ENCODE measurements at regions not wholly inside any gene's neighbourhood (a gene's known extent, or its start where the extent isn't known, plus 50 kb on each side); places are given as distances from the start of the nearest gene placed in this dataset.

- no peak for TF ChIP-seq CTCF (IDR thresholded peaks at IDR 0.05; ENCODE audit: borderline replicate concordance, extremely low read depth, low read length, poor library complexity, severe bottlenecking)
- no peak for TF ChIP-seq EZH2 (IDR thresholded peaks at IDR 0.05; ENCODE audit: borderline replicate concordance, low read depth, low read length, severe bottlenecking)
Observed at GRCh38 chrX:457292-457679, 70.6 kb upstream of the PPP2R3B start.
